Stomach (tissue), 4 donors: ENCODE measurements at regions not wholly inside any gene's neighbourhood (a gene's known extent, or its start where the extent isn't known, plus 50 kb on each side); places are given as distances from the start of the nearest gene placed in this dataset.

Experiments used
- CTCF ChIP-seq, 7 experiments: fragments of 450-650 bp in 4 of 7; fragments of 200-600 bp in 3 of 7; sonication (generic) in 3 of 7; IDR thresholded peaks; one replicate each; pipeline ENCODE4 v1.5.1; 2016 to 2019; ENCODE audit warnings: antibody characterized with exemption in 7 of 7, control low read depth in 2 of 7, mild to moderate bottlenecking in 1 of 7
- EP300 ChIP-seq: sonication (generic); formaldehyde crosslinking; IDR thresholded peaks from one replicate; pipeline ENCODE4 v1.6.1; 2017; ENCODE audit warnings: antibody characterized with exemption
- POLR2A ChIP-seq, 4 donors: fragments of 450-650 bp; IDR thresholded peaks; one replicate each; pipeline ENCODE4 v1.6.1; 2016; ENCODE audit warnings: antibody characterized with exemption in 4 of 4, control low read depth in 2 of 4, mild to moderate bottlenecking in 1 of 4, moderate library complexity in 1 of 4
- POLR2AphosphoS5 ChIP-seq, 3 donors: sonication (generic); formaldehyde crosslinking; IDR thresholded peaks; one replicate each; pipeline ENCODE4 v1.6.1; 2016; ENCODE audit warnings: antibody characterized with exemption in 3 of 3

DNA sequence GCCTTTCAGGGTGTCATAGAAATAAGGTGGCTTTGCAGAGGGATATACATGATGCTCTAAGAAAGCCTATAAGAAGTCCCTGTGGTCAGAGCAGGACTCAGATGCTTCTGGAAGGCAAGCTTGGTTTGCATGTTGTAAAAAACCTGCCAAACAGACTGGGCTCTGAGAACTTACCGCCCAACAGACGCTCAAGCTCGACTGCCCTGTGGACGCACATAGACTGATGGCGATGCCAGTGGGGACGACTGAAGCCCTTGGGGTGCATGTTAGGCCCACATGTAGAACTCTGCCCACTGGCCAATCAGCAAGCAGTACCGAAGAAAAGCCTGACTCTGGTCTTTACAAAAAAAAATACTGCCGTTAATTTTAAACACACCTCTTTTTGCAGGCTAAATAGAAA lies 133.8 kb downstream of the NAV1 start:
- TF ChIP-seq CTCF (IDR thresholded peaks at IDR 0.05): no peak
- TF ChIP-seq POLR2A (IDR thresholded peaks at IDR 0.05): no peak
- TF ChIP-seq POLR2AphosphoS5 (IDR thresholded peaks at IDR 0.05): no peak
- no peak for TF ChIP-seq EP300
